NCI-H1048 (cell line): ENCODE measurements at regions not wholly inside any gene's neighbourhood (a gene's known extent, or its start where the extent isn't known, plus 50 kb on each side); places are given as distances from the start of the nearest gene placed in this dataset.
A peak's percentile ranks its signal among the peaks of the same experiment; 100 is the strongest.

Source experiments
- DNase-seq: peaks from one replicate; lab custom pipeline; 2025; lab: John Stamatoyannopoulos, UW

- DNase-seq, result no peak
Measured at GRCh38 chr10:10584161-10584560, 433.5 kb upstream of the CELF2 start.

DNA sequence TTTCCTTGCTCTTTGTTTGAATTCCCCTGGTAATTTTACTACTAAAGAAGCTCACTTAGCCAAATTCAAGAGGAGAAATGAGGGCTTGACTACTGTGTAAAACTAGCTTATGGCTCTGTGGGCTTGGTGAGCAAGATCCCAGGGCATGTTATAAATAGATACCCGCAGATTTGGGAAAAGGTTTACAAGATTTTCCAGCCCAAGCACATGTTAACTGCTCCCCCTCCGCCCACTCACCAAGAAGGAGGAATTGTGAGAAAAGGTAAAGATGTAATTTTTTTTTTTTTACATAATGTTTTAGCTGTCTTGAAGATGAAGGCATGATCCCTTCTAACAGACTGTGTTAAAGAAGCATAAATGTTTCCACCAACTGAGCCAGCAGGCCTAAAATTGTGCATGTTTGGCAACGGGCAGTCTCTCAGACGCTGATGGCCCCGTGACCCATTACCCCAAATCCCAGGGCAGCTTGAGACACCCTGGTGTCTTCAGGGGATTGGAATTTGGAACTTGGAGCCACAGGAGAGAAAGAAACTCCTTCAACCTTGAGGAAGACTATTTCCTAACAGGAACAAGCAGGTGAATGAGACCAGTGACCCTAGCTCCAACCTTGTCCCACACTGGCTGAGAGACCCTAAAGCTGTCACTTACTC, 429.8 kb upstream of the CELF2 start:
- DNase-seq, result no peak

DNA sequence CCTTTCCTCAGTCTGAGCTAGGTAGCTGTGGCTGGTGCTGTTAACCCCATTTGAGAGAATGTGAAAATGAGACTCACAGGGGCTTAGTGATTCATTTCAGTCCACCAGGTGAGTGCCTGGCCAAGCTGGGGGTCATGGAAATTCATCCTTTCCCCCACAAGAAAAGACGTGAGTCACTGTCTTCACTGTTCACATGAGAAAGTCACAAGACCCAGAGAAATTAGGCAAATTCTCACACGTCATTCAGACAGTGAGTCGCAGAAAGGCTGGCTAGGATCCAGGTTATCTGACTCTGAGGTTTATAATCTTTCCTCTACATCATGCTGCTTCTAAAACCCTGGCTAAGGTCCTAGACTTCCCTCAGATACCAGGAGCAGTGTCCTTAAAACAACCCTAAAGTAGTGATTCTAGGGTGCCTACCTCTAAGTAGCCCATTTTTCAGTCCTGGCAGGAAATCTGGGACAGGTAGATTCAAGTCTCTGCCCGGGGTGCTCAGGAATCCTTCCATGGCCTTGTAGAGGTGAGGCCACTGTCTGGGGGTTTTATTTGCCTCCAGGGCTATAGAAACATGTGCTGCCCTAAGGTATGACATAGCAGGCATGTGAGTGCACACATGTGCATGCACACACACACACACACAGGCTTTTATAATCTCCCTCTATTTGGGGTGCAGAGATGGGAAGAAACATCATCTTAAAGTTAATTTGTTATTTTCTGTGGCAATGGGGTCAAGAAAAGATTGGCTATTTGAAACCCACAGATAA, 427.9 kb upstream of the CELF2 start:
- peak; percentile 62 for DNase-seq

- DNase-seq, result no peak
Measured at GRCh38 chr10:10591715-10592341, 425.8 kb upstream of the CELF2 start.

DNA sequence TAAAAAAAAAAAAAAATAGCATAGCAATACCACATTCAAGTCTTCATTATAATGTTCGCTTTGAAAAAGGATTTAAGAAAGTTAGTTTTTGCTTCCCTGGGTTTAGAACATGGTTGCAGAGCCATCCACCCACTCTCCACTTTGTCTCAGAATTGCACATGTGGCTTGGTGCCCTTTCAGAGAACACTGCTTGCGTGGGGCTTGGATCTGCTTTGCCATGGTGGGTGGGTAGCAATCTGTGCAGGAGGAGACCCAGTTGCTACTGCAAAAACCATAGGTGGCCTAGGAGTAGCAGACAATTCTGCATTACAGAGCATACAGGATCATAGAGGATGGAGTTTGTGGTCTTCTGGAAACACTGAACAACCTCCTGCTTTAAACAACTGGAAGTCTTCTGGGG, 421.4 kb upstream of the CELF2 start:
- DNase-seq, result no peak

- DNase-seq, result no peak
Measured at GRCh38 chr10:10598297-10598696, 419.4 kb upstream of the CELF2 start.

- DNase-seq, result no peak
Measured at GRCh38 chr10:10600004-10600403, 417.7 kb upstream of the CELF2 start.

DNA sequence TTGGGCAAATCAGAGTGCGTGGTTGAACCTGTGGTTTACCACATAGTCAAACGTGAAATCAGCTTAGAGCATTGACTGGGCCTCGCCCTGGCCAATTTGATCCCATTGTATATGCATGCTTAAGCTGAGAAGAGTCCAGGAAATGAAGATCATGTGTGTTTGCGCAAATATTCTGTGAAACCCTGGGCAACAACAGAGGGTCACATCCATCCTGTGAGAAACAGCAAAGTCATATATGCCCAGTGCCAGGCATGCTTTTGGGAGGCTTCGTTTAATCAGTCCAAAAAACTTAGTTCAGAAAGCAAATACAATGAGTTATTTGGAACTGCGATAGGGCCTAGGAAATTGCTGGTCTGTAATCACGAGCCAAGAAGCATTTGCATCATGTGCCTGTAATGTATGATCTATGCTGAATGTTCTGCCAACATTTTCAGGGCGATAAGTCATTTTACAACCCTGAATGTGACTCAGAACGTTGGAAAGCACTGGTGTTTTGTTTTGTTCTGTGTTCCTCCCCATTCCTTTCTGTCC, 412.1 kb upstream of the CELF2 start:
- DNase-seq, result no peak

GRCh38 chr10:10609379-10609955, 408.2 kb upstream of the CELF2 start:
- no peak for DNase-seq

GRCh38 chr10:10610171-10610570, 407.5 kb upstream of the CELF2 start:
- no peak for DNase-seq

- DNase-seq, result no peak
Measured at GRCh38 chr10:10612151-10612550, 405.5 kb upstream of the CELF2 start.

GRCh38 chr10:10613656-10614244, 403.9 kb upstream of the CELF2 start:
- DNase-seq, result no peak

- DNase-seq, result no peak
Measured at GRCh38 chr10:10617686-10618085, 400.0 kb upstream of the CELF2 start.

GRCh38 chr10:10618139-10618538, 399.5 kb upstream of the CELF2 start:
- DNase-seq, result no peak

GRCh38 chr10:10623958-10624566, 393.6 kb upstream of the CELF2 start:
- DNase-seq, result no peak

DNA sequence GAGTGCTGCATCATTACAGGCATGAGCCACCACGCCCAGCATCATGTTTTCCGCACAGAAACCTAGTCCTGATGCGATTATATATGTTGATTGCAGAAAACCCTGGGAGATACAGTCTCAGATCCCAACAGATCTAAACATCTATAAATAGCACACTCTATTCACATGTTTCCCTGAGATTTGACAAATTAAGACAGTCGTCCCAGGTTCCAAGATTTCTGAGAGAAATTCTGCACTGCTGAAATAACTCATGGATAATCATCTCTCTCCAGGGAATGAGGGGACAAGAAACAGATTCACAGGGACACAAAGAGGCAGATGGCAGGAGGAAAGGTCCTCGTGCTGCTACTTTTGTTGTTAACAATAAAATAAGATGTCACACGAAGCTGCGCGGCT, 393.1 kb upstream of the CELF2 start:
- no peak for DNase-seq

GRCh38 chr10:10625491-10625890, 392.2 kb upstream of the CELF2 start:
- no peak for DNase-seq

GRCh38 chr10:10626734-10627133, 390.9 kb upstream of the CELF2 start:
- no peak for DNase-seq

- DNase-seq, result no peak
Measured at GRCh38 chr10:10627414-10627813, 390.3 kb upstream of the CELF2 start.

DNA sequence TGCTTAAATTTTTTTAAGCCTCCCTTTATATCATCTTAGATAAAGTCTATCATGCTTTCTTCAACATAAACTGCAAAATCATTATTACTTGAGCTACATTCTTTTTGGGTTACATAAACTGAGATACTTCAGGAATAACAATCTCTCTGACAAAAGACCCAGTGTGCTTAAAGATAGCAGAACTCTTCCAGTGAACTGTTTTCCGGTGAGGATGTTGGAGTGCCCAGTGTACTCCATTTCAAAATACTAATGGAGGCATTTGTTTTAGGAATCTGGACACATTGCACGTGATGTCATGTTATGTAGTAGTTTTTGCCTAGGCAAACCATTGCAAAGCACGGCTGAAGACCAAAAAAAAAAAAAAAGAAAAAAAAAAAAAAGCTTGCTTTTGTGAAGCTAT, 388.2 kb upstream of the CELF2 start:
- no peak for DNase-seq

- DNase-seq, result no peak
Measured at GRCh38 chr10:10630281-10630680, 387.4 kb upstream of the CELF2 start.

GRCh38 chr10:10630782-10631181, 386.9 kb upstream of the CELF2 start:
- no peak for DNase-seq
